HCT116 (cell line): ENCODE measurements at regions not wholly inside any gene's neighbourhood (a gene's known extent, or its start where the extent isn't known, plus 50 kb on each side); places are given as distances from the start of the nearest gene placed in this dataset.

Source experiments
- ATAC-seq: fragments of 200-7000 bp; cut with Tn5 transposase; 2 replicates; pipeline ENCODE4 v1.9.1; 2020; ENCODE audit warnings: mild to moderate bottlenecking, moderate library complexity
- BruUV-seq: library from RNA; stranded (reverse); fragments of 400-500 nt; replicated peaks from 2 replicates; lab custom pipeline; 2021; lab: Mats Ljungman, UMichigan
- CTCF ChIA-PET: fragments of 300-600 bp; sonication (Branson Sonifier 250); formaldehyde crosslinking; loops from one replicate; lab custom pipeline; 2021; ENCODE audit warnings: antibody characterized with exemption; lab: Charles Lee
- POLR2A ChIA-PET: fragments of 300-600, 350-600 bp; sonication (Branson Sonifier 250); formaldehyde crosslinking; loops from one replicate; lab custom pipeline; 2021; ENCODE audit warnings: antibody characterized with exemption; lab: Charles Lee
- RAD21 ChIA-PET, 2 experiments: fragments of 300-600 bp; sonication (Branson Sonifier 250); formaldehyde crosslinking; loops; one replicate each; lab custom pipeline; 2023; ENCODE audit warnings: low total read pairs in 2 of 2; ENCODE audit not compliant: uncharacterized antibody in 2 of 2, unreplicated experiment in 2 of 2, low non-redundant PET in 1 of 2; lab: Charles Lee
- DNase-seq: peaks from one replicate; pipeline ENCODE4 v3.0.0-alpha.2; 2010; ENCODE audit warnings: low read depth, low spot score
- H2AFZ ChIP-seq: fragments of 200-600 bp; shearing (Covaris generic), sonication (generic); 2 replicates; pipeline ENCODE4 v1.6.1; 2017; ENCODE audit warnings: low read depth, mixed run types, mixed read lengths, antibody characterized with exemption, low read length; ENCODE audit not compliant: poor library complexity, severe bottlenecking
- H3K27ac ChIP-seq: 2 replicates; pipeline ENCODE4 v1.5.1; 2012; ENCODE audit warnings: low read depth, low read length
- H3K27me3 ChIP-seq: fragments of 200-600 bp; sonication (generic); 2 replicates; pipeline ENCODE4 v1.6.1; 2016; ENCODE audit warnings: mixed run types, low read length, mixed read lengths; ENCODE audit not compliant: insufficient read depth
- H3K36me3 ChIP-seq, 2 experiments: fragments of 200-500 bp in 1 of 2; fragments of 200-600 bp in 1 of 2; sonication (Bioruptor generic) in 1 of 2; sonication (generic) in 1 of 2; 2 replicates each; pipeline versions ENCODE4 v1.5.1 to v1.6.1; 2014 to 2016; ENCODE audit warnings: low read length in 2 of 2, inconsistent platforms in 1 of 2, mixed read lengths in 1 of 2, mixed run types in 1 of 2; ENCODE audit not compliant: insufficient read depth in 2 of 2, control insufficient read depth in 1 of 2
- H3K4me1 ChIP-seq, 2 experiments: fragments of 200-600 bp in 1 of 2; sonication (generic) in 1 of 2; 2 replicates each; pipeline versions ENCODE4 v1.5.1 to v1.6.1; 2012 to 2017; ENCODE audit warnings: low read length in 2 of 2, inconsistent platforms in 1 of 2, mild to moderate bottlenecking in 1 of 2, mixed read lengths in 1 of 2, mixed run types in 1 of 2, moderate library complexity in 1 of 2; ENCODE audit not compliant: insufficient read depth in 2 of 2, control insufficient read depth in 1 of 2
- H3K4me2 ChIP-seq: fragments of 200-600 bp; sonication (generic); 2 replicates; pipeline ENCODE4 v1.6.1; 2017; ENCODE audit warnings: mixed run types, low read length, mixed read lengths
- H3K4me3 ChIP-seq, 2 experiments: fragments of 200-600 bp in 1 of 2; sonication (generic) in 1 of 2; replicated peaks in 1 of 2; 2 replicates each; pipeline ENCODE4 v1.5.1; 2011 to 2016; ENCODE audit warnings: low read length in 2 of 2, control low read depth in 1 of 2, low read depth in 1 of 2, mild to moderate bottlenecking in 1 of 2, mixed read lengths in 1 of 2, mixed run types in 1 of 2
- H3K79me2 ChIP-seq: fragments of 200-600 bp; sonication (generic); 2 replicates; pipeline ENCODE4 v1.6.1; 2017; ENCODE audit warnings: mild to moderate bottlenecking, mixed run types, low read length, moderate library complexity, mixed read lengths; ENCODE audit not compliant: insufficient read depth
- H3K9ac ChIP-seq: fragments of 200-600 bp; sonication (generic); 2 replicates; pipeline ENCODE4 v1.6.1; 2016; ENCODE audit warnings: low read length, mixed read lengths
- H3K9me2 ChIP-seq: fragments of 200-600 bp; sonication (generic), shearing (Covaris generic); 2 replicates; pipeline ENCODE4 v1.6.1; 2017; ENCODE audit warnings: mixed run types, mild to moderate bottlenecking, moderate library complexity; ENCODE audit not compliant: insufficient read depth
- H3K9me3 ChIP-seq, 2 experiments: fragments of 200-500 bp in 1 of 2; fragments of 200-600 bp in 1 of 2; sonication (Bioruptor generic) in 1 of 2; sonication (generic) in 1 of 2; 2 replicates each; pipeline ENCODE4 v1.6.1; 2014 to 2017; ENCODE audit warnings: low read length in 2 of 2, mixed read lengths in 2 of 2, inconsistent platforms in 1 of 2, low read depth in 1 of 2, mild to moderate bottlenecking in 1 of 2, mixed run types in 1 of 2, moderate library complexity in 1 of 2; ENCODE audit not compliant: control insufficient read depth in 1 of 2, insufficient read depth in 1 of 2
- H4K20me1 ChIP-seq: fragments of 200-600 bp; sonication (generic), shearing (Covaris generic); 2 replicates; pipeline ENCODE4 v1.6.1; 2017; ENCODE audit warnings: mixed run types, mild to moderate bottlenecking, moderate library complexity; ENCODE audit not compliant: insufficient read depth
- CBX3 ChIP-seq: IDR thresholded peaks from 2 replicates; pipeline ENCODE4 v1.6.1; 2012; ENCODE audit warnings: low read depth
- EGR1 ChIP-seq: IDR thresholded peaks from 2 replicates; pipeline ENCODE4 v1.6.1; 2012; ENCODE audit warnings: low read depth
- FOSL1 ChIP-seq: IDR thresholded peaks from 2 replicates; pipeline ENCODE4 v1.6.1; 2012; ENCODE audit warnings: low read depth
- JUND ChIP-seq: IDR thresholded peaks from 2 replicates; pipeline ENCODE4 v1.6.1; 2012
- POLR2A ChIP-seq: IDR thresholded peaks from 2 replicates; pipeline ENCODE4 v1.7.0; 2011; ENCODE audit warnings: borderline replicate concordance; ENCODE audit not compliant: insufficient read depth, insufficient read length; ENCODE audit errors: extremely low read depth
- RAD21 ChIP-seq: IDR thresholded peaks from 2 replicates; pipeline ENCODE4 v1.6.1; 2012; ENCODE audit warnings: low read depth, mild to moderate bottlenecking
- SP1 ChIP-seq: IDR thresholded peaks from 2 replicates; pipeline ENCODE4 v1.6.1; 2012; ENCODE audit warnings: low read depth
- SRF ChIP-seq: IDR thresholded peaks from 2 replicates; pipeline ENCODE4 v1.6.1; 2012; ENCODE audit warnings: low read depth
- TCF7L2 ChIP-seq: IDR thresholded peaks from 2 replicates; pipeline ENCODE4 v1.7.0; 2011; ENCODE audit warnings: borderline replicate concordance, inconsistent platforms; ENCODE audit not compliant: insufficient read depth, insufficient read length; ENCODE audit errors: extremely low read depth
- YY1 ChIP-seq: IDR thresholded peaks from 2 replicates; pipeline ENCODE4 v1.6.1; 2011; ENCODE audit warnings: low read length, low read depth, moderate library complexity, mild to moderate bottlenecking; ENCODE audit not compliant: insufficient replicate concordance; ENCODE audit errors: extremely low read depth
- ZNF274 ChIP-seq: fragments of 200-500 bp; sonication (Bioruptor generic); IDR thresholded peaks from 2 replicates; pipeline ENCODE4 v1.6.1; 2014; ENCODE audit warnings: mild to moderate bottlenecking, low read depth, low read length, inconsistent platforms
- intact Hi-C: fragments of 100-400 bp; cut with micrococcal nuclease; formaldehyde crosslinking; loops from 2 replicates; pipeline ENCODE4 v1.10.0; 2022
- TF ChIP-seq, protein P1 (sequence below): IDR thresholded peaks from 2 replicates; pipeline ENCODE4 v1.6.1; 2012

DNA sequence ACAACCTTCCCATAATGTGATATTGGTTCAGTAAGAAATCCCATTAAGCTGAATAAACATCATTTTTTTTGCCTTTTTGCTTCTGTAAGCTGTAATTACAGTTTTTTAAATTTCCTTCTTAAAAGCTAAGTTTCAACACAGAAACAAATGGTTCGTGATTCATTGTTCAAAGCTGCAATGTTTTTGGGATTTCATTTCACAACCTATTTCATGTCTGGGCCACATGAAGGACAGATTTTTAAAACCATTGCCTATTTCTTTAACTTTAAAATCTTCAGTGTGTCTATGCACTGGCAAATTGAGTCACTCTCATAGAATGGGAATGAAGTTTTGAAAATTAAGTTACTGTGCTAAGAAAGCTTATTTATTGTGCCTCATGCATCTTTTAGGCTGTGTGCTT lies 66.9 kb downstream of the TFPI2 start:
- H4K20me1 ChIP-seq = no peaks in the 10 kb centered on the region
- H3K79me2 ChIP-seq = no peaks in the 10 kb centered on the region
- no peak overlapping the region for H3K9ac ChIP-seq
- ChIA-PET CTCF (no interaction called here), POLR2A (no interaction called here), RAD21 (no interaction called here)
- H3K27me3 ChIP-seq = peaks cover 7% of the 10 kb centered on the region; the same call in 1 of the 2 replicates
- H3K4me2 ChIP-seq = no peak overlapping the region
- ATAC-seq (no peak), DNase-seq (no peak)
- H3K4me3 ChIP-seq = no peak overlapping the region
- no peak for TF ChIP-seq SP1
- TF ChIP-seq FOSL1 = no peak
- no peak for TF ChIP-seq JUND
- TF ChIP-seq RAD21 = no peak
- TF ChIP-seq, protein P1, sequence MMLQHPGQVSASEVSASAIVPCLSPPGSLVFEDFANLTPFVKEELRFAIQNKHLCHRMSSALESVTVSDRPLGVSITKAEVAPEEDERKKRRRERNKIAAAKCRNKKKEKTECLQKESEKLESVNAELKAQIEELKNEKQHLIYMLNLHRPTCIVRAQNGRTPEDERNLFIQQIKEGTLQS = no peak
- no peak for TF ChIP-seq POLR2A
- TF ChIP-seq TCF7L2 = no peak
- no peak for TF ChIP-seq CBX3
- no peaks in the 10 kb centered on the region for H3K36me3 ChIP-seq
- no peaks in the 10 kb centered on the region for H3K9me2 ChIP-seq
- H3K4me1 ChIP-seq = no peaks in the 10 kb centered on the region
- no peak overlapping the region for H2AFZ ChIP-seq
- intact Hi-C loops = no loop called here
- H3K9me3 ChIP-seq = no peaks in the 10 kb centered on the region
- BruUV-seq = no TSS peak
- H3K27ac ChIP-seq = no peak overlapping the region

- H3K27ac ChIP-seq = no peak overlapping the region
- no peaks in the 10 kb centered on the region for H3K4me1 ChIP-seq
- TF ChIP-seq CBX3 (no peak), YY1 (no peak), EGR1 (no peak), ZNF274 (no peak), SRF (no peak)
- TF ChIP-seq, protein P1 = no peak
- RAD21 ChIA-PET = no interaction called here
- H2AFZ ChIP-seq = no peak overlapping the region
- POLR2A ChIA-PET = no interaction called here
- ATAC-seq (no peak), DNase-seq (no peak)
- BruUV-seq = no TSS peak
- H3K4me2 ChIP-seq = no peak overlapping the region
- no peaks in the 10 kb centered on the region for H3K36me3 ChIP-seq
- H3K9ac ChIP-seq = no peak overlapping the region
- no peaks in the 10 kb centered on the region for H3K79me2 ChIP-seq
- CTCF ChIA-PET = no interaction called here
- H3K9me2 ChIP-seq = no peaks in the 10 kb centered on the region
- H3K4me3 ChIP-seq = no peak overlapping the region
- H4K20me1 ChIP-seq = no peaks in the 10 kb centered on the region
- H3K9me3 ChIP-seq = no peaks in the 10 kb centered on the region
- H3K27me3 ChIP-seq = peaks cover 7% of the 10 kb centered on the region; the same call in 1 of the 2 replicates
- intact Hi-C loops = no loop called here
Observed at GRCh38 chr7:93821463-93821862, 69.1 kb downstream of the TFPI2 start.
